Cardiac septum (tissue), 1 donor: ENCODE measurements at regions not wholly inside any gene's neighbourhood (a gene's known extent, or its start where the extent isn't known, plus 50 kb on each side); places are given as distances from the start of the nearest gene placed in this dataset.
"Not testable (repeated sequence)": the region's sequence is repeated elsewhere in the genome, so short reads cannot be mapped to it uniquely, and the experiment has no call there.

Source experiments
- DNase-seq: peaks from one replicate; pipeline ENCODE4 v3.0.0-alpha.2; 2020; ENCODE audit warnings: low spot score
- intact Hi-C: fragments of 100-400 bp; cut with DNase I; formaldehyde crosslinking; loops from one replicate; pipeline ENCODE4 v1.14.0; 2022
- donor health status: DM: no; HTN: no; CAD: no.

DNA sequence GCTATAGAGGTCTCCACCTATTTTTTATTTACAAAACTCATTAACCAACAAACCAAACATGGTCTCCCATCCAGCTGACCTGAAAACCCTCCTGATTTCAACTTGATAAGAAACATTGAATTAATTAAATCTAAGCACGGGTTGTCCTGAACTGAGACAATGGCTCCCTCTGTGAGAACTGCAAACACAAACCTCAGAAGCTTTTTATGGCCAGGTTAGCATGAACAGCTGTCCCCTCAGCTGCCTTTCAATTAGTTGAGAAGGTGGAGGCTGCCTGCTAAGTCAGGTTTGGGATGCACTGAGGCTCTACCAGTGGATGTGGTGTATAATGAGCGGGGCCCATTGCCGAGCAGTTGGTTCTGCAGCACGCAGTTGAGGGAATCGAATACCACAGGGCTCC, 258.5 kb upstream of the DDX18 start:
- intact Hi-C loops, result no loop called here
- DNase-seq, result no peak

DNA sequence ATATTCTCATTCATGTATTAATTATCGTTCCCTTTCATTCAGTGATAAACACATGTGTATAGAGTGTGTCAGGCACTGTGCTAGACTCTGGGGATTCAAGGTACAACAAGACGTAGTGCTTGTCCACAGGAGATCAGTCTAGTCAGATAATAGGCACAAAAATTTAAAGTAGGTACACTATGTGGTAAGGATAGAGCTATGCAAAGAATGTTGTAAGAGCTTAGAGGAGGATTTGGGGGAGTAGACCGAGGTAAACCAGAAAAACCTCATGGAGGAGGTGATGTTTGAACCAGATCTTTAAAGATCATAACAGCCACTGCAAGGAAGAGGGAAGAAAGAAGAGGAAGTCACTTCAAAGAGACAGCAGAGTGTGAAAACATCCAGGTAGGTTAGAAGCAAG, 256.9 kb upstream of the DDX18 start:
- DNase-seq, result no peak
- intact Hi-C loops, result no loop called here

DNA sequence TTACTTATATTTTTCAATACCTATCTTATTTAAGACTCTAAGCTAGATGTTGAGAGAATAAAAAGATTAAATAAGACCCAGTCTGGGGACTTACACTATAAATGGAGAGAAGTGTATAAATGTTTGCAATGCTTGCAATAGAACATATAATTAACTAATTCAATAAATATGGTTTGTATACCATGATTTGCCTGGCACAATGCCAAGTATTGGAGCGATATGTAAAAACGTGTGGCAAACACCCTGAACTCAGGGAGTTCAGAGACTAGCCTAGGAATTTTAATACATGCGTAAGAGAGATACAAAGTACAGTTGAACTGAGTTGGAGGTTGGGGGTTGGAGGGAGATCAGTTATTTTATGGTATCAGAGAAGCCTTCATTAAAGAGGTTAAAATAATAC, 251.8 kb upstream of the DDX18 start:
- no peak for DNase-seq
- intact Hi-C loops, result no loop called here

DNA sequence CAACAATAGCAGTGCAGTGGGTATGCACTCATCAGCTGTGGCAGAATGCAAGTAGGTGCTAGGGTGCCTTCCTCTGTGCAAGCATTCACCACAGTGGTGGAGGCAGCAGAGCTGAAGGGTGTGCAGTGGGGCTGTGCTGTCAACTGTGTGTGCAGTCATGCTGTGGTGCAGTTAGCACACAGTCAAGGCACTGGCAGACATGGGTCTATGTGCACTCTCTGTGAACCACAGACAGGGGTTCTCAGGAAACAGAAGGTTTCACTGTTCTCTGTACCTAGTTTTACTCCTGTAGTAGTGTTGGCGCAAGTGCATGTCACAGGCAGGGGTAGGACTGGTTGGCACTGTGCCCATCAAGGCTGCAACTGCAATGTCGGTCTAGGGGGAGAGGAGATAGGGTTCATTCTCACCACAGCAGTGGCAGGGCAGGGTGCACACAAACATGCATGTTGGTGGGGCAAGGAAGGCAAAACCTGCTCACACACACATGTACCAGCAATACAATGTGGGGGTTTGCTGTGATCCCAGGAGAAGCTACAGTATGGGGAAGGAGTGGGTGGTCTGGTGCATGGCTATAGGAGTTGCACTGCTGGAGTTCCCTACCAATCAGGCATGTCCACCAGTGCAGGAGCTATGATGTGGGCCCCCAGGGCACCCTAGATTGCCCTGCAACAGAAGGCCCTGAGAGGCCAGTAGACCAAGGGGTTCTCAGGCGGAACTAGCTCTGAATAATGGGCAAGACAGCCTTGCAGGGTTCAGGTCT, 242.7 kb upstream of the DDX18 start:
- DNase-seq, result no peak
- intact Hi-C loops, result no loop called here

DNA sequence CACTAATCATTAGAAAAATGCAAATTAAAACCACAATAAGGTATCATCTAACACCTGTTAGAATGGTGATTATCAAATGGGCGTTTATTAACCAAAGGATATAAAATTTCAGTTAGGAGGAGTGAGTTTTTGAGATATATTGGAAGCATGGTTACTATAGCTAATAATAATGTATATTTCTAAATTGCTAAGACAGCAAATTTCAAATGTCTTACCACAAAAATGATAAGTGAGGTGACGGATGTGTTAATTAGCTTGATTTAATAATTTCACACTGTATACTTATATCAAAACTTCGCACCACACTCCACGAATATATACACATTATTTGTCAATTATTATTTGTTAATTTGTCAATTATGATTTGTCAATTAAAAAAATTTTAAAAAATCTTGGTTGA, 227.2 kb upstream of the DDX18 start:
- intact Hi-C loops, result no loop called here
- DNase-seq, result no peak

DNA sequence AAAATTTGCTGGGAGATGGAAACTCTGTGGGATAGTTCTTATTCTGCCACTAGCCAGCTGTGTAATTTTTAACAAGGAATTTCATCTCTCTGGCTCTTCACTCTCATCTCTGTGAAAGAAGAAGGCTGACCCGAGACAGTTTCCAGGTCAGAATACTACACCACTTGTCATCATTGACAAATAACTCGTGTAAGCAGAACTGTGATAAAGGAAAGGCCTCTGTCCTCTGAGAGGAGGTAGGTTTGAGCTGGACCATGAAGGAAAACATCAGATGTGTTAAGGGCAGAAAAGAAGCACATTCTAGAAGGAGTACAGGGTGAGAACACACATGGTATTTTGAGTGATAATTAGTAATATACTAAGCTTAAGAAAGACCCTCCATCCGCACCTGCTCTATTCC, 211.4 kb upstream of the DDX18 start:
- DNase-seq, result no peak
- intact Hi-C loops, result no loop called here

DNA sequence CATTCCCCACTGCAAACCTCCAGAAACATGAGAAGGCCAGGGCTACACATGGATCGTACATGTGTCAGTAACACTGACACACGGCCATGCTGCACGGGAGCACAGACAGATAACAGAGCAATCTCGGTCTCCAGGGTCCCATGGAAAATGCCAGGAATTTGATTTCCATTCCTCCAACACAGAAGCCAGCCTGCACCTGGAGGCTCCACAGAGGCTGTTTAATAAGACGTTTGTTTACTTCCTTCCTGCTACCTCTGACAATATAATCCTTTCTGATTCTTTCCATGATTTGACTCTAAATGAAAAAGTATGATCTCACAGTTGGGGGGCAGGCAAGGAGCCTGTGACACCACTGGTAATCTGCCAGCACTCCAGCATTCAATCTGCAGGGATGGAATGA, 210.9 kb upstream of the DDX18 start:
- no peak for DNase-seq
- intact Hi-C loops, result no loop called here

DNA sequence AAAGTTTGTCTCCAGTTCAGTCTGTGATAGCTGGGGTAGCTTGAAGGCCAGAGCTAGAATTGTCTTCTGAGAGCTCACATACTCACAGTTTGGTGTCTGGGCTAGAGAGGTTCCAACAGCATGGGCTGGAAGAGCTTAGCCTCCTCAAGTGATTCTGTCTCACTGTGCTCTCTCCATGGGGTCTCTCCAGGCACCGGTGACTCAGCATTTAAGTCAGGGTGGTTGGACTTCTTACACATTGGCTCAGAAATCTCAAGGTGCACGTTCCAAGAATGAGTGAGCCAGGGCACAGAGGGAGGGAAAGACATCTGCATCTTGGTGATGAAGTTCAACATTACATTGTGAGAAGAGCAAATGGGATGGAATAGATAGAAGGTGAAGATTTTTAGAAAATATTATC, 207.3 kb upstream of the DDX18 start:
- intact Hi-C loops, result no loop called here
- no peak for DNase-seq

DNA sequence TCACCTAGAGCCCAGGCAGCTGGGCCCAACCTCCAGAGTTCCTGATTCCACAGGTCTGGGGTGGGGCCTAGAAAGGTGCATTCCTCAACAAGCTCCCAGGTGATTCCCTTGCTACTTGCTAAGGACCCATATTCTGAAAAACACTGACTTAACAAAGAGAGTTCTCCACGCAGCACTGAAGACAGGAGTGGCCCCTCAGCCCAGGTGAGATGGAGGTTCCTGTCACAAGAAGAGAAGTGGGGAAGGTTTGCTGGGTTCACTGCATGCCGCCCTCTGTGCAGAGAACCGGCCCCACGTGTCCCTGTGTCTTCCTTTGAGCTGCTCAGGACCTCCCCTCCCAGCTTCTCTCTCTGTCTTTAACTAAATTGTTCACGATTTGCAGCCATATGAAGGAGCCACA, 201.4 kb upstream of the DDX18 start:
- DNase-seq, result no peak
- intact Hi-C loops, result no loop called here

DNA sequence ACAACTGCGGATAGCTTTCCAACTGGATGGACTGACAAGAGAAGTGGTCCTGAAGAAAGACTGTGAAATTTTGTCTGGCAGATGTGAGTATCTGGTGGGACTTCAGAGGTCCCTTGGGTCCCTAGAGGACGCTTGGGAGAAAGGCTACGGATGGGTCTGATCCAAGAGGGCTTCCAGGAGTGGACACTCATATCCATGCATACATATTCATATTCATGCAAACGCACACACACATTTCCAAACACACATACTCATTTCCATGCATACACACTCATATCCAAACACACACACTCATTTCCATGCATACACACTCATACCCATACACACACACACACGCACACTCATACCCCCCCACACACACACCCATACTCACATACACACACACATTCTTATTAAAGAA, 200.2 kb upstream of the DDX18 start:
- no peak for DNase-seq
- intact Hi-C loops, result no loop called here

DNA sequence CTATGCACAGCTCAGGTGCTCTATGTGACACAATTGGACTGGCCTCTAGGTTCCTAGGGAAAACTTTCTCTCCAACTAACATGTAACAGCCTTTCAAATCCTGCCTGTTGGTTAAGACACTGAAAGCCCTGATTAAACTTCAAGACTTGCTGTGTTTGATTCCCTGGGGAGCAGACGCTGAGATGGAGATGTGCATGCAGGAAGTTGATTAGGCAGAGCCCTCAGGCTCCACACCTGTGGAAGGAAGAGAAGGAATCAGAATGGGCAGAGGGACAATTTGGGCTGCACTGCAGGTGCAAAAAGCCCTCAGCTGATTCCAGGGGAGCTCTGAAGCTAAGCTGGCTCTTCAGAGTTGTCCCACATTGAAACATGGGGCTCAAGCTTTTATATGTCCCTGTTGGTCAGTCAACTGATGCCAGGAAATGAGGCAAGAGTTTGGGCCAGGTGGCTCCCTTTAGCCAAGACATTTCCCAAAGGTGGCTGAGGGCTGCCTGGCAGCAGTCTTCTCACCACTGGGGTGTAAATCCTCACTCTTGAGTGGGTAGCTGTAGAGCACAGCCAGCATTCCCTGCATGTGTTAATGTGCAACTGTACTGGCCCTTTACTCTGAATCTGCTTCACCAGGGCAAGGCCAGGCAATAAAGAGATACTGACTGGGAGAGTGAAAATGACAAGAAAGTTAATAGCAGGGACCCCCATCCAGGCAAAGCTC, 199.5 kb upstream of the DDX18 start:
- DNase-seq, result no peak
- intact Hi-C loops, result no loop called here

DNA sequence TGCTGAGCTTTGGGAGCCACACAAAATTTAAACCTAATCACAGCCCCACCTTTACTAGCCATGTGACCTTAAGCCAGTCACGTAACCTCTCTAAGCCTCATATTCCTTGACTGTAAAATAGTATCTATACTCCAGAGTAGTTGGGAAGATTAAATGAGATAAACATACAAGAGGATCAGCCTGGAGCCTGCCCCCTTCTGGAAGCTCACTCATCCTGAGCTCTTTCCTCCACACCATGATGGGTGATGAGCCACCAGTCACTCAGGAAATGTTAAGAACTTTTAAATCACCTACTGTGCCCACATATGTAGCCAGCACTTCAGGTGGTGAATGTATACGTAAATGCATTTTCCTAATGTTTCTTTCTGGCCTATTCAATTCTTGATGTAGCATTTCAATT, 195.9 kb upstream of the DDX18 start:
- DNase-seq, result no peak
- intact Hi-C loops, result no loop called here

DNA sequence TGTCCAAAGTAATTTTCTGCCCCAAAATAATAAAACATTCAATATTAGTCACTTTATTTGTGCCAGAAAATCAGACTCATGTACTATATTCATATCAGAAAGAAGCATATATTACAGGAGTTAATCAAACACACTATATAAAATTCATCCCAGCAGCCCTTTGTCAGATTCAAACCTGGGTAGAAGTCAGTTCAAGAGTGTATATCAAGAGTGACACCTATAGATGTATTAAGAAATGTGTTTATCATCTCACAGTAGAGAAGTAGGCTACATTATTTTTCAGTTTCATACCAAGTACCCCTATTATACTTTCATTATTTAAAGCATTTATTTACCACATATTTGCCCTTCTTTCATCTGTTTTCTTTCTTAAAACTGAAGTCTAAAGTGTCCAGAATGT, 193.2 kb upstream of the DDX18 start:
- DNase-seq, result no peak
- intact Hi-C loops, result no loop called here

DNA sequence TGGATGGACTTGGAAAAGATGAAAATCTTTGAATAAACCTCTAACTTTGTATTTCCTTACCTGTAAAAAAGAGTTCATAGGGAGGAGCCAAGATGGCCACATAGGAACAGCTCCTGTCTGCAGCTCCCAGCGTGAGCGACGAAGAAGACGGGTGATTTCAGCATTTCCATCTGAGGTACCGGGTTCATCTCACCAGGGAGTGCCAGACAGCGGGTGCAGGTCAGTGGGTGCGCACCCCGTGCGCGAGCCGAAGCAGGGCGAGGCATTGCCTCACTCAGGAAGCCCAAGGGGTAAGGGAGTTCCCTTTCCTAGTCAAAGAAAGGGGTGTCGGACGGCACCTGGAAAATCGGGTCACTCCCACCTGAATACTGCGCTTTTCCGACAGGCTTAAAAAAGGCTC, 191.3 kb upstream of the DDX18 start:
- intact Hi-C loops, DNase-seq: not testable (repeated sequence)

DNA sequence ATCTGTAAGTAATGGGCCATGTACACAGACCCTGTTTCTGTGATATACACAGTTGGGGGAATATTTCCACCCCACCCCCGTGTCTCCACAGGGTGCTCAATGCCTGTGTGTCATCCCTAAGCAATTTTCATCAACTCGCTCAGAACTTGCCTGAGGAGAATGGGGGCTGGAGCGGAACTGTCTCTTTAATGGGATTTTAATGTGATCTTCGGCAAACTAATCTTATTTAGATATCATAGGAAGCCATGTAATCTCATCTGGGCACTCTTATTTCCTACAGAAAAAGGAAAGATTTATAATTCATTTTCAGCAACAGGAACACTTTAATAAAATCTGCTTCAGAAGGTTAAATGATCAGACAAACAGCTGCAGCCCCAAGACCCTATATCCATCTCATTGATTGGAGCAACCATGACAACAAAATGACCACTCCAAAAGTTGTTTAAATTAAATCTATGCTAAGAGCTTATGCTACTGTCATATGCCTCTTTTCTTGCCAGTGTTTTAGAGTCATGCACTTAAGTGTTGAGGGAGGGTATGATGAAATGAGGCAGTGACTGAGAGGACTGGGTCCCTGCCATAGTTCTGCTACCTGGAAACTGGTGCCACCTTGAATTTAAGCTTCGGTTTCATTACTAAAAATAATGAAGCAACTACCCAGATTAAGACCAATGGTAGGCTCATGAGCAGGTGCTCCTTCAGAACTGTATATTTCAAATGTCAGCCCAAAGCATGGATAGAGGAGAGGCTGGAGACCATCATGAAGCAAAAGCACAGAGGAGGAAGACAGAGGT, 183.1 kb upstream of the DDX18 start:
- DNase-seq, result no peak
- intact Hi-C loops, result no loop called here

DNA sequence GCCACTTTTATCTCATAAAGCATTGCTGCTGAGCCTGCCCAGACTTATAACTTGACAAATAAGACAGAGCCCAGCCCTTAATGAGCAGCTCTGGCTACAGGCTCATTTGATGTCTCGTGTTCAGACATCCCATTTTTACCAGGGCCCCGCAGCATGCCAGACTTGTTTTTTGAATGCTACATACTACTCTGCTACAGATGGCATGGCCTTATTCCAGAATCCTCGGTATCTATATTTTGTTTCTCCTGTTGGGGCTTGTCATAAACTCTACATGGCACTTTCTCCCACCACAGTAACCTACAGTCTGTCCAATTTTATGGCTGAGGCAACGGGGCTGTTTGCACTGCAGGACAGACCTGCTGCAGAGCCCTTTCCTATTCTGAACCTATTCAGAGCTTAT, 179.0 kb upstream of the DDX18 start:
- intact Hi-C loops, result no loop called here
- DNase-seq, result no peak

DNA sequence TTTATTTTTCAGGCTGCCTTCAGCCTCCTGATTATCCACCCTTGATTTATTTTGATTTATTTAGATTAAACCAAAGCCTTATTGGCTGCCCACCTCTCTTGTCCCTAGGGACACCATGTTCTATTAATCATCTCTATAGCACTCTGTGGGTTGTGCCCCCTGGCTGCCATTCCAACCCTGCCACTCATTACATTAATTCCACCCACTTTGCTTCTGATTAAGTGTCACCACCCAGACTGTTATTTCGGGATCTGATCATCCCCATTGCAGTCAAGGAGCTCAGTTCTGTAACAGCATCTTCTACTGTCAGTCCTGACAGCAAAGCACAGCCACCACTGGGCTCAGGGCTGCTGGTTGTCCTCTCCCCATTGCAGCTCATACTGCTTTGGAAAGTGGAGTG, 175.1 kb upstream of the DDX18 start:
- intact Hi-C loops, result no loop called here
- no peak for DNase-seq

DNA sequence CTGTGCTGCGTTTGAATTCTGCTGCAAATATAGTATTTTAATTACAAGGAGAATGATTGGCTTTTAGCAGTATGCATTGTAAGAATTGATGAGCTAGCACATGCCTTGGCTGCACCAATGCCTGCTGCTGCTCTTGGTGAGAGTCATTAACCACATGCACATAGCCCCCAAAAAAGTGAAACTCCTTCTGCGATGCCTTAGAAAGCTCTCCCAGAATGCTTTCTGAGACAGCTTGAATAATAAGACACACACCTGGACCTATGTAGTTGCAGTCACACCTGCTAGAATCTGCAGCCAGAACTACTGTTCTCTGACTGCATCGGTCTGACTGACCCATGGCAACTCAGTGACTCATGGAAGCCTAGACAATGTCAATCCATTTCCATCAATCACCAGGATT, 170.1 kb upstream of the DDX18 start:
- DNase-seq, result no peak
- intact Hi-C loops, result no loop called here

DNA sequence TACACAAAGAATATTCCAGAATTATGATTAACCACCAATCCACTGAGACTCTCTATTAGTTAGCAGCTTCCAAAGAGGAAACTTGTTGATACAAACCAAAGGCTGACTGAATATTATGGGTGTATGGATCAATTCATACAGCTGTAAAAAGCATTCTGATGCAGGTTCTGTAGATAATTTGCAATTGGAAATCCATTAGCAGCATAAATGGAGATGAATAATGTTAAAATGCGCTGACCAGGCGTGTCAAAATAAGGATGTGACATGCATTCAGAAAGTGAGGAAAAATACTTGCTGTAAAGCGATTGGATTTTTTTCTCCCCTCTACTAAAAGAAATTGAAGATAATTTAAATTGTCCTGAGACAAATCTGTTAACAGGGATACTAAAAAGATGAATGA, 169.0 kb upstream of the DDX18 start:
- no peak for DNase-seq
- intact Hi-C loops, result no loop called here

DNA sequence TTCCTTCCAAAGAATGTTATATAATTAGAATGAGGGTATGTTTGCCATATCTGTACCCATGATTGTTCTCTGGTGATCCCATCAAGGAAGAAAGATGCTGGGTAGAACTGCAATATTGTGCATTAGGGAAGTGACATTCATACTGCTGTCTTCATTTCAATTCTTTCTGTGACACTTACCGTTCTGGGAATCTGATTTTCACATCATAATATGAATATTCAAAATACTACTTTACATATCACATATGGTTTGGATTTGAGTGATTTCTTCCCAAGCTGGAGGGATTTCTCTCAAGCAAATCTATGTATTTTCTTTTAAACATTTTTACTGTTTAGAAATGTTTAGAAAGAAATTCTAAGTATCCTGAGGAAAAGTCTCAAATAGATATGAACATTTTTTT, 168.4 kb upstream of the DDX18 start:
- intact Hi-C loops, result no loop called here
- no peak for DNase-seq

DNA sequence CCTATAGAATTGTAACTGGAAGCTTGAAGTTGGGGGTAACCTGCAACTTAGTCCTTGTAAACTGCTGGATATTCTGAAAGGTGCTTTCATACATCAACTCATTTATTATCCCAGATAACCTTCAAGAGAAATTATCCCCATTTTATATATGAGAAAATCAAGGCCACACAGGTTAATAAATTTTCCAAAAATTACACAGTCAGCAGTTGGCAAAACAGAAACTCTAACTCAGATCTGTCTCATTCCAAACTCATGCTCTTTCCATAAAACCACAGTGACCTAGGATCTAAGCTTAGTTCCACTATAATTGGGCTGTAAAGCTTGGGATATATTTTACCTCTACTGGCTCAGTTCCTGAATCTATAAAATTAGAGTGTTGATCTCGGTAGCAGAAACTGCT, 167.6 kb upstream of the DDX18 start:
- DNase-seq, result no peak
- intact Hi-C loops, result no loop called here
